Bronchial epithelial cell (primary cell): ENCODE measurements at regions not wholly inside any gene's neighbourhood (a gene's known extent, or its start where the extent isn't known, plus 50 kb on each side); places are given as distances from the start of the nearest gene placed in this dataset.

Experiments
- DNase-seq: peaks from one replicate; pipeline ENCODE4 v3.0.0-alpha.2; 2010; ENCODE audit warnings: low read depth
- FAIRE-seq: peaks from 2 replicates; lab custom pipeline; 2011; peaks lifted over from hg19 to GRCh38; lab: Jason Lieb, UNC
- H3K27me3 ChIP-seq: 2 replicates; pipeline ENCODE4 v1.5.1; 2011; ENCODE audit warnings: low read length; ENCODE audit not compliant: control insufficient read depth, insufficient read depth
- H3K36me3 ChIP-seq: 2 replicates; pipeline ENCODE4 v1.5.1; 2011; ENCODE audit warnings: low read length; ENCODE audit not compliant: control insufficient read depth, insufficient read depth
- H3K4me3 ChIP-seq: 2 replicates; pipeline ENCODE4 v1.5.1; 2011; ENCODE audit warnings: mild to moderate bottlenecking, low read depth, low read length, control low read depth
- CTCF ChIP-seq: IDR thresholded peaks from 2 replicates; pipeline ENCODE4 v1.5.1; 2011; ENCODE audit warnings: mild to moderate bottlenecking, moderate library complexity, low read length, control low read depth, inconsistent platforms; ENCODE audit not compliant: insufficient read depth, severe bottlenecking

- no peak overlapping the region for H3K4me3 ChIP-seq
- no peaks in the 10 kb centered on the region for H3K27me3 ChIP-seq
- H3K36me3 ChIP-seq, result no peaks in the 10 kb centered on the region
- DNase-seq, result no peak
- FAIRE-seq, result no peak
- no peak for TF ChIP-seq CTCF
These were observed 440.9 kb upstream of the NRXN1 start for GRCh38 chr2:51472783-51473182.

GRCh38 chr2:51472300-51472699, 440.4 kb upstream of the NRXN1 start:
- H3K4me3 ChIP-seq, result no peak overlapping the region
- FAIRE-seq, result no peak
- DNase-seq, result no peak
- no peaks in the 10 kb centered on the region for H3K27me3 ChIP-seq
- H3K36me3 ChIP-seq, result no peaks in the 10 kb centered on the region
- TF ChIP-seq CTCF, result no peak

GRCh38 chr2:51469102-51469501, 437.2 kb upstream of the NRXN1 start:
- no peaks in the 10 kb centered on the region for H3K27me3 ChIP-seq
- DNase-seq, result no peak
- no peak overlapping the region for H3K4me3 ChIP-seq
- no peak for TF ChIP-seq CTCF
- no peak for FAIRE-seq
- no peaks in the 10 kb centered on the region for H3K36me3 ChIP-seq

GRCh38 chr2:51465326-51465725, 433.4 kb upstream of the NRXN1 start:
- Histone ChIP-seq H3K27me3 (no peaks in the 10 kb centered on the region), H3K4me3 (no peak overlapping the region), H3K36me3 (no peaks in the 10 kb centered on the region)
- TF ChIP-seq CTCF, result no peak
- FAIRE-seq, result no peak
- no peak for DNase-seq

- FAIRE-seq, result no peak
- no peak for TF ChIP-seq CTCF
- no peaks in the 10 kb centered on the region for H3K27me3 ChIP-seq
These were observed 422.2 kb upstream of the NRXN1 start for GRCh38 chr2:51454177-51454576.

GRCh38 chr2:51448911-51449310, 417.0 kb upstream of the NRXN1 start:
- no peak for TF ChIP-seq CTCF
- H3K4me3 ChIP-seq, result no peak overlapping the region
- FAIRE-seq (no peak), DNase-seq (no peak)
- no peaks in the 10 kb centered on the region for H3K36me3 ChIP-seq
- no peaks in the 10 kb centered on the region for H3K27me3 ChIP-seq

More at GRCh38 chr2:51454177-51454576, 422.2 kb upstream of the NRXN1 start:
- no peak for DNase-seq
- no peak overlapping the region for H3K4me3 ChIP-seq
- H3K36me3 ChIP-seq, result no peaks in the 10 kb centered on the region
